GM13977 (cell line): ENCODE measurements at regions not wholly inside any gene's neighbourhood (a gene's known extent, or its start where the extent isn't known, plus 50 kb on each side); places are given as distances from the start of the nearest gene placed in this dataset.
"Not testable (repeated sequence)": the region's sequence is repeated elsewhere in the genome, so short reads cannot be mapped to it uniquely, and the experiment has no call there.

Source experiments
- DNase-seq: peaks from one replicate; pipeline ENCODE4 v3.0.0; 2012; ENCODE audit warnings: low spot score
- in situ Hi-C: fragments of 300-500 bp; cut with MboI; formaldehyde crosslinking; loops from one replicate; pipeline ENCODE4 v1.12.0; 2022; ENCODE audit warnings: low sequenced_read_pairs, low pct_unique_long_range_greater_than_20kb, mixed read lengths, inconsistent platforms; ENCODE audit not compliant: unreplicated experiment
- TF ChIP-seq, protein P1 (sequence below): IDR thresholded peaks from 2 replicates; pipeline ENCODE4 v1.5.1; 2012; ENCODE audit warnings: mild to moderate bottlenecking, control low read depth; ENCODE audit not compliant: insufficient read depth; ENCODE audit errors: extremely low read depth, missing control alignments

- in situ Hi-C loops = no loop called here
- TF ChIP-seq, protein P1, sequence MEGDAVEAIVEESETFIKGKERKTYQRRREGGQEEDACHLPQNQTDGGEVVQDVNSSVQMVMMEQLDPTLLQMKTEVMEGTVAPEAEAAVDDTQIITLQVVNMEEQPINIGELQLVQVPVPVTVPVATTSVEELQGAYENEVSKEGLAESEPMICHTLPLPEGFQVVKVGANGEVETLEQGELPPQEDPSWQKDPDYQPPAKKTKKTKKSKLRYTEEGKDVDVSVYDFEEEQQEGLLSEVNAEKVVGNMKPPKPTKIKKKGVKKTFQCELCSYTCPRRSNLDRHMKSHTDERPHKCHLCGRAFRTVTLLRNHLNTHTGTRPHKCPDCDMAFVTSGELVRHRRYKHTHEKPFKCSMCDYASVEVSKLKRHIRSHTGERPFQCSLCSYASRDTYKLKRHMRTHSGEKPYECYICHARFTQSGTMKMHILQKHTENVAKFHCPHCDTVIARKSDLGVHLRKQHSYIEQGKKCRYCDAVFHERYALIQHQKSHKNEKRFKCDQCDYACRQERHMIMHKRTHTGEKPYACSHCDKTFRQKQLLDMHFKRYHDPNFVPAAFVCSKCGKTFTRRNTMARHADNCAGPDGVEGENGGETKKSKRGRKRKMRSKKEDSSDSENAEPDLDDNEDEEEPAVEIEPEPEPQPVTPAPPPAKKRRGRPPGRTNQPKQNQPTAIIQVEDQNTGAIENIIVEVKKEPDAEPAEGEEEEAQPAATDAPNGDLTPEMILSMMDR = no peak
- no peak for DNase-seq
Observed at GRCh38 chr6:134663800-134664535, 285.9 kb downstream of the ALDH8A1 start.

DNA sequence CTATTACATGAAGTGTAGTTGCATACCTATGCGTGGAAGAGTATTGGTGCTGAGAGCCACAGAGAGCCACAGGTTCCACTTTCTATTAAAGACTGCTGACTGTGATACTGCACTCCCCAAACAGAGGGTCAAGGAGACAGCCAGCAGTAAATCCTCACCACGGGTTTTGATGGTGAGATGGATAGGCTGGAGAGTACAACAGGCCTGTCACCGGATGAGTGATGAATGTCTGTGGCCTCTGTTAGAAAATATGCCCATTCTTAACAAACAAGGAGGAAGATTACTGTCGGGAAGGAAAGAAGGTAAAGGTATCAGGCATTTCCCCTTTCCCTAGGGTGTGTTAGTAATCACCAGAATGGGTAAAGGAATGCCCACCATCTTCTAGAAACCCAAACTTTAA lies 286.5 kb downstream of the ALDH8A1 start:
- in situ Hi-C loops = no loop called here
- DNase-seq = no peak
- TF ChIP-seq, protein P1 = no peak

DNA sequence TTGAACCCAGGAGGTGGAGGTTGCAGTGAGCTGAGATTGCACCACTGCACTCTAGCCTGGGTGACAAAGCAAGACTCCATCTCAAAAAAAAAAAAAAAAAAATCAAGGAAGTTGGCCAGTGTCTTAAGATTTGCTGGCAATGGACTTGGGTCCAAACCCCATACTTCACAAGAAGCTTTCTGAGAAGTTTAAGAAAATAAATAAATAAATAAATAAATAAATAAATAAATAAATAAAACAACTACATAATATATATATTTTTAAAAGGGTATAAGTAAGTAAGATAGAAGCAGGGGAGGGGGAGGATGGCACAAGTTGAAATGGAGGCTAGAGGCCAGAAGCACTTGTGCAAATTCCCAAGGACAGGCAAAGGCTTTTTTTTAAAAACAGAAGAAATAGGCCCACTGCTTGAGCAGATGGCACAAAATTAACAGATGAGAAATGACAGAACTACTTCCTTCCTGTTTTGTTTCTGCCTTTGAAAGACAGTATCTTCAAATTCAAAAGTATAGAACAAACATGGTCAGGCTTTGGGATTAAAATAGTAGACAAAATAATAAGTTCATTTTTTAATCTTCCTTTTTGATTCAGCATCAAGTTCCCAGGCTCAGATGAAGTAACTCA lies 287.7 kb downstream of the ALDH8A1 start:
- in situ Hi-C loops = no loop called here
- TF ChIP-seq, protein P1 = no peak

GRCh38 chr6:134659885-134660284 lies 290.0 kb downstream of the ALDH8A1 start:
- DNase-seq, in situ Hi-C loops: not testable (repeated sequence)

More for the DNA sequence above, 287.7 kb downstream of the ALDH8A1 start:
- DNase-seq = no peak

DNA sequence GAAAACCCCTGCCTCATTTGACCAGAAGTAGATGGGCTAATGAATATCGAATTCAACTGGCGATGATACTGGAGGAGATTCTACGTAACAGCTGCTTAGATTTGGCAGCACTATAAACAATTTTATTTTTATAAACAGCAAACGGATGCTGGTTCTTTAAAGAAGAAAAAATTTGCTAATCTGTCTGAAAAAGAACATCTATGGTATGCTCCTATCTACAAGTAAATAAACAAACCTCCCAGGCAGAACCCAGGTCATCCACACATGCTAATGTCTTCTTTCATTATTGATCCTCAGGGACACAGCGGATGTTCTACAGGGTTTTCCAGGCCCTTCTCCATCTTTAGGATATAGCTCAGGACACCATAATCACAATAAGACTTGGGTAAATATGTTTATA lies 291.3 kb downstream of the ALDH8A1 start:
- DNase-seq = no peak
- TF ChIP-seq, protein P1 = no peak
- in situ Hi-C loops = no loop called here

DNA sequence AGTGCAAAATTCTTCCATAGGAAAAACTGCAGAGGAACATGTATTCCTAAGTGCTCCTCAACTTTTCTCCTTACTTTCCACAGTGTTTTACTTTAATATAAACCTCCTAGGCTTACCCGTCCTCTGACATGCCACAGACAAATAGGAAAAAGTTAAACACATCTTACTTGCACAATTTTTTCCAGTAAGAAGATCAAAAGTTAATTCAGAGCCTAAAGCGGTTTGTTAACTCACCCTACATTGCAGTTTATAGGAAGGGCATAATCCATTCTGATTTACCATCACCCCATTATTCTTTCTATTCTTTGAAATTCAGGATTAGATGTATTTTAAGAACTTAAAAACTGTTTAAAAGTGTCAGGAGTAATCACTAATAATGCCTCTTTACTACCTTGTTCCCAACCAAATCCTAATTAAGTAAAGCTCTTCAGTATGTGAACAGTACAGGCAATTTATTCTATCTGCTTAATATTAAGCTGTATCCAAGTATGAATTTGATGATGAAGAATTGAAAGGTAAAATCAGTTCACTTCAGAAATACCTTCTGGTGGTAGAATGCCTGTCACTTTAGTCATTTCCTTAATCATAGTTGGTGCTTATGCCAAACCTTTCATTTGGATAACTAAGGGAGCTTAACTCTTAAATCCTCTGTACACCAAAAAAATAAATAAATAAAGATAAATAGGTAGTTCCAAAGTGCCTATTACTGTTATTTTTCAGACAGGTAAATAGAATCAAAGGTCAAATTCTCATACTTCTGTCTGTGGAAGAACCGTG lies 292.0 kb downstream of the ALDH8A1 start:
- TF ChIP-seq, protein P1 = no peak
- in situ Hi-C loops = no loop called here
- DNase-seq = no peak

- TF ChIP-seq, protein P1 = no peak
- DNase-seq = no peak
- in situ Hi-C loops = no loop called here
Observed at GRCh38 chr6:134657343-134657742, 292.6 kb downstream of the ALDH8A1 start.
